Upper lobe of left lung (tissue), 4 donors: ENCODE measurements at regions not wholly inside any gene's neighbourhood (a gene's known extent, or its start where the extent isn't known, plus 50 kb on each side); places are given as distances from the start of the nearest gene placed in this dataset.
"Not testable (repeated sequence)": the region's sequence is repeated elsewhere in the genome, so short reads cannot be mapped to it uniquely, and the experiment has no call there.

Experiments used
- CTCF ChIP-seq, 6 experiments: fragments of 450-650 bp in 4 of 6; fragments of 200-600 bp in 2 of 6; sonication (generic) in 2 of 6; IDR thresholded peaks; one replicate each; pipeline ENCODE4 v1.5.1; 2016 to 2019; ENCODE audit warnings: antibody characterized with exemption in 6 of 6
- POLR2A ChIP-seq, 4 donors: fragments of 450-650 bp; IDR thresholded peaks; one replicate each; pipeline ENCODE4 v1.5.1; 2016 to 2017; ENCODE audit warnings: antibody characterized with exemption in 4 of 4, mild to moderate bottlenecking in 2 of 4
- POLR2AphosphoS5 ChIP-seq, 2 donors: sonication (generic); formaldehyde crosslinking; IDR thresholded peaks; one replicate each; pipeline ENCODE4 v1.5.1; 2017; ENCODE audit warnings: antibody characterized with exemption in 2 of 2

GRCh38 chr4:49515241-49515640 is 529.2 kb downstream of the CWH43 start:
- TF ChIP-seq POLR2AphosphoS5, CTCF, POLR2A (IDR thresholded peaks at IDR 0.05): not testable (repeated sequence)
